ENCODE measurements at regions not wholly inside any gene's neighbourhood (a gene's known extent, or its start where the extent isn't known, plus 50 kb on each side); places are given as distances from the start of the nearest gene placed in this dataset.

- no peak for DNase-seq
Observed at GRCh38 chr22:48605856-48606481, 1221.7 kb downstream of the BRD1 start.

DNA sequence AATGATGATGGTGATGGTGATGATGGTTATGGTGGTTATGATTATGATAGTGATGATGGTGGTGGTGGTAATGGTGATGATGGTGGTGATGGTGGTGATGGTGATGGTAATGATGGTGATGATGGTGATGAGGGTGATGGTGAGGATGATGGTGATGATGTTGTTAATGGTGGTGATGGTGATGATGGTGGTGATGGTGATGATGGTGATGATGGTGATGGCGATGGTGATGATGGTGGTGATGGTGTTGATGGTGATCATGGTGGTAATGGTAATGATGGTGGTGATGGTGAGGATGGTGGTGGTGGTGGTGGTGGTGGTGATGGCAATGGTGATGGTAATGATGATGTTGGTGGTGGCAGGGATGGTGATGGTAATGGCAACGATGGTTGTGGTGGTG is 1222.5 kb downstream of the BRD1 start:
- DNase-seq = no peak

DNA sequence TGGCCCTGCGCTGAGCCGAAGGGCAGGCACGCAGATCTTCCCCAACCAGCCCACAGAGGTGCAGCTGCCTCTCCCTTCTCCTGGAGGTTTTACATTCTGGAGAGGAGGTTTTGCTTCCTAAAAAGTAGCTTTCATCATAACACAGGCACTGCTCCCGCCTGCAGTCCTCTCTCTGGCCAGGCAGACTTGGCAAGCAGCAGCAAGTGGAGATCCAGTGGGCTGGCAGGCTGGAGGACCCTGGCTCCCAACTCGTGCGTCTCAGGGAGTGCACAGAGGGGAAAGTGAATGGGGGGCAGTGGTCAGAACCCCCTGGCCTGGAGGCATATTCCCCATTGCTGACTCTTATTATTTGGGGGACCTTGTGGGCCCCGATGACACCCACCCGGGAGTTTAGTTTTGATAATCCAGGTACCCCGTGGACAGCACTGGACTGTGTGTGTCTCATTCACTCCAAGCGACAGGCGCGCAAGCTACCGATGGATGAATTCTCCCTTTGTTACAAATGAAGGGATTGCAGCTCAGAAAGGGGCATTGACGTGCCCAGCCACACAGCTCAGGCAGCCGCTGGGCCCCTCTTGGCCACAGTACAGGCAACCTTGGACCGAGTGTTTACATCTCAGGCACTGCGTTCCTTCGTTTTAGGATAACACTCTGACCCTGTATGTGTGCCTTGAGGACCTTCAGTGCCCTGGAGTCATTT is 1223.9 kb downstream of the BRD1 start:
- DNase-seq = no peak

- no peak for DNase-seq
Observed at GRCh38 chr22:48602805-48603518, 1224.7 kb downstream of the BRD1 start.

DNA sequence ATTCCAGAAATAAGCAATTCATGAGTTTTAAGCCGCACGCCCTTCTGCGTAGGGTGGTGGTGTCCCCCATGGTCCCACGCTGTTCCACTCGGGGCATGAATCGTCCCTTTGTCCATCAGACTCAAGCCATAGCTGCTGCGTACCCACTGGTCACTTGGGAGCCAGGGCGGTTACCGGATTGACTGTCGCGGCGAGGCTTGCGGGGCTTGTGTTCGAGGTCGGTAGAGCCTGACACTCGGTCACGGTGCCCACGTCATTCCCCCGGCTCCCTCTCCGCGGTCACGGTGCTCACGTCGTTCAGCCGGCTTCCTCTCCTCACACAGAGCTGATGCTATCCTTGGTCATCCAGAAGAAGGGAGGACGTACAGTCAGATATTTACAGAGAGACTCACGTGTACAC is 1227.0 kb downstream of the BRD1 start:
- DNase-seq = no peak

GRCh38 chr22:48600171-48600570 is 1227.5 kb downstream of the BRD1 start:
- DNase-seq = no peak

DNA sequence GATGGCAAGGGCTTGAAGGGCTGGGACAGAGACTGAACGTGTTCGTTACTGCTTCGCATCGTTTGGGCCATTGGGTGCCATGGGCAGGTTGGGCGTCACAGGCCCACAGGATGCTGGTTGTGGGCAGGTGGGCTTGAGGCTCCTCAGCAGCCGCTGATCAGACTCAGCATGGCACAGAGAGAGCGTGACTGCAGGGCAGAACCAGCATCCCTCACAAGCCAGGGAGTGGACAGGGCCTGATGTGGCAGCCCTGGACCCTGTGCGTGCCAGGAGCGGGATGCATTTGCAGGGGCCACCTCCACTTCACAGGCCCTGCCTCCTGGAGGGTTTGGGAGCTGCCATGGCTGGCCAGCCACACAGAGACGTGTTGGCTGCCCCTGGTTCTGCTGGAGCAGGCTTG is 1228.3 kb downstream of the BRD1 start:
- no peak for DNase-seq

DNA sequence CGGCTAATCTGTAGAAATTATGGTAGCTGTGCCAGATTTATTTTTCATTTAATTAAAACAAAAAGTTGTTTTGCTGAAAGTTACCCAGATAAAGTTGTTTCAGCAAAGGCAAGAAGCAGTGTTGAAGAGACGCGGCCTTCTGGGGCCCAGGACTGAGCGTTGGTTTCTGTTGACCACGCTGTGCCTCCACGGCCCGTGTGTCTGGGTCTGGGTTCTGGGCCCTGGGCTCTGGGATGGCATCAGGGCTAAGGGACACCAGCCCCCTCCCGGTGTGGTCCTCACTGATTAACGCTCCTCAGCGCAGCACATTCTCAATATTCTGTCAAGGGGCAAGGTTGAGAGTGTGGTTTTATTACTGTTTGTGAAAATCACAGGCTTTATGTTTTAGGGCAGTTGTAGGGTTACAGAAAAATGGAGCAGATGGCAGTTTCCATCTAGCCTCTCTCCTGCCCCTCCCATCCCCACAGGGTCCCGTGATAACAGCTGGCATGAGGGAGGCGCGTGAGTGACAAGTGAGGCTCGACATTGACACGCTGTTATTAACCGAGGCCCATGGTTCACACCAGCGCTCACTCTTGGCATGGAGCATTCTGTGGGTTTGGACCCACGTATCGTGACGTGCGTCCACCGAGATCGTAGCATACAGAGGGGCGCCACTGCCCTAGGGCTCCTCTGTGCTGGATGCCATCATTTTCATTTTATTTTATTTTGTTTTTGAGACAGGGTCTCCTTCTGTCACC is 1231.4 kb downstream of the BRD1 start:
- DNase-seq = no peak

- DNase-seq = no peak
Observed at GRCh38 chr22:48595511-48595905, 1232.2 kb downstream of the BRD1 start.

- DNase-seq = no peak
Observed at GRCh38 chr22:48594757-48595510, 1232.7 kb downstream of the BRD1 start.

DNA sequence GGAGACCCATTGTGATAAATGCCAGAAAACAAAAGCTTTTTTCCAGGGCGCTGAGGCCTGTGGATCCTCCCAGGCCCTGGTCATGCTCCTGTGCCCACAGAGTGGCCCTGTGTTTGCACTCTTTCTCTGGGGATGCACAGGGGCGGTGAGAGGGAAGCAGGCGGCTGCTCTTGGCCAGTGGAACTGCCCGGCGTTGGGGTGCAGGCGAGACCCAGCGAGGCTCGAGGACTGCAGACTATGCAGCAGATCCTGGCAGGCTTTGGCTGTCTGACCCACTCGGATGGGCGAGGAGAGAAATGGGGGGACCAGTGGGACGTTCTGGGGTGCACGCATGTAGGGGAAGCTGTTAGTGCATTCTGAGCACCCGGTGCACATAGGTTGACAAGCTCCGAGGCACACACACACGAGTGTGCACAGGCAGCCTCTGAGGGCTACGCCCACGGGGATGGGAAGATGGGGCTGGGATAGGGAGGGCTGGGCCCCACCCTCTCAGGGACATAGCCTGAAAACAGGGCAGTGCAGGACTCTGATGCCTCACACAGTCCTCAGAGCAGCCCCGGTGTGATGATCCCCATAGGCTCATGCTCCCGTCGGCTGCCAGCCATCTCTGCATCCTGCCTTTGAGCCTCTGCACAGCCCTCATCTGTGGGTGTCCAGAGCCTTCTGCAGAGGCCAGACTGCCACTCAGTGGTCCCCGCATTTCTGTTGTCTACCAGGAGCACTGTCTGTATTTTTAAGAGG is 1233.5 kb downstream of the BRD1 start:
- no peak for DNase-seq

GRCh38 chr22:48593551-48593950 is 1234.1 kb downstream of the BRD1 start:
- DNase-seq = no peak

DNA sequence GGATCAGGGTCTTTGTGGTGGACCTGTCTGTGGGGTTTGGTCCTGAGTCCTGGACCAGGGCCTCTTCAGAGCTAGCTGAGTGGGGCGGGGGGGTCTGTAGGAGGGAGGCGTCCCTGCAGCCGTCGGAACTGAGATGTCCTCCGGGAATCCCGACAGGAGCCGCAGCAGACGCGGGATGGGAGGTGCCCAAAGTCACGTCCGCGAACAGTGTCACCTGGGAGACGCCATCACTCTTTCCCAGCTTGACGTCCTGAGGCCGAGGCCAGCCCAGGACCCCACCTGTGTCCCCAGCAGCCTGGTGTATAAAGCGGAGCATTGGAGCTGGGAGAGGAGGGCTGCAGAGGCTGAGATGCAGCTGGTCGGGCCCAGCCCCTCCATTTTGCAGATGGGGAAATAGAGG is 1234.7 kb downstream of the BRD1 start:
- no peak for DNase-seq

DNA sequence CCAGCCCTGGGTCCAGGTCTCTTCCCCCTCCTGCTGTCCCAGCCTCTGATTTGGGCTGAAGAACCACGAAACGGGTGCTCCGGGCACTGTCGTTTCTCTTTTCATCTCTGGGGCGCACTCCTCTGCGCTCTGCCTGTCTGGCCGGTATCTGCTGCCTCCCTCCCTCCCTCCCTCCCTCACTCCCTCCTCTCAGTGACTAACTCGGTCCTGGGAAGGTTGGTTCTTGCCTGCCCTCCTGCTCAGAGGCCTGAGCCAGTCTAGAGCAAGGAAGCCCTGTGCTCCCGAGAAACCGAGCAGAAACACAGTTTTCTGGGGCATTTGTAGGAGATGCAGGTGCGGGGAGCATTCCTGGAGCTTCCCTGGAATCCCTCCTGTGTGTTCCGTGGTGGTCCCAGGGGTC is 1235.2 kb downstream of the BRD1 start:
- DNase-seq = no peak

DNA sequence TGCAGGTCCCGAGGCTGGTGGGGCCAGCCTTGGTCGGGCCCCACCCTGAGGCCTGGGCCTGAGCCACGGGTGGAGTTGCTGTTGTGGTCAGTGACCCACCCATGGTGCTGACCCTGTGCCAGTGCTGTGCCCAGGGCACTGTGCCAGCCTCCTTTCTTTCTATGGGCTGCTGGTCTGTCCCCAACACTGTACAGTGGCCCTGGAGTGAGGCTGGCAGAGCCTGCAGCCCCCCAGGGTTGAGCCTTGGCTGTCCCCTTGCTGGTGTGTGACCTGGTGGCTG is 1235.7 kb downstream of the BRD1 start:
- DNase-seq = no peak

GRCh38 chr22:48591286-48592065 is 1236.2 kb downstream of the BRD1 start:
- no peak for DNase-seq

DNA sequence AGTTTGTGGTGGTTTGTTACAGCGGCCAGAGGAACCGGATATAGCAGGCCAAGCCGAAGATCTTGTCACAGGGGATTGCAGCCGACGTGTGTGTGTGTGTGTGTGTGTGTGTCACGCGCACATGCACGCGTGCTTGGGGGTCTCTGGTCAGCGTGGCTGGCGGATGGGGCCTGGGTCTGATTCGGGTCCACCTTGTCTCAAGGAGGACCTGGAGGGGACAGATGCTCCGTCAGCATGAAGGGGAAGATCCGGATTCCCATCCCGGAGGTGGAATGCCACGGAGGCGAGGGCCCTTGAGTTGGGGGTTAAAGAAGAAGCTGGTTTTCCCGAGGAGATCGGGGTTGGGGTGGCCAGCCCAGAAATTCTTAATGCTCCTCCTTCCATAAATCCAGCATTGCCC is 1237.8 kb downstream of the BRD1 start:
- no peak for DNase-seq

GRCh38 chr22:48588878-48589450 is 1238.7 kb downstream of the BRD1 start:
- DNase-seq = no peak

- DNase-seq = no peak
Observed at GRCh38 chr22:48588151-48588877, 1239.4 kb downstream of the BRD1 start.

DNA sequence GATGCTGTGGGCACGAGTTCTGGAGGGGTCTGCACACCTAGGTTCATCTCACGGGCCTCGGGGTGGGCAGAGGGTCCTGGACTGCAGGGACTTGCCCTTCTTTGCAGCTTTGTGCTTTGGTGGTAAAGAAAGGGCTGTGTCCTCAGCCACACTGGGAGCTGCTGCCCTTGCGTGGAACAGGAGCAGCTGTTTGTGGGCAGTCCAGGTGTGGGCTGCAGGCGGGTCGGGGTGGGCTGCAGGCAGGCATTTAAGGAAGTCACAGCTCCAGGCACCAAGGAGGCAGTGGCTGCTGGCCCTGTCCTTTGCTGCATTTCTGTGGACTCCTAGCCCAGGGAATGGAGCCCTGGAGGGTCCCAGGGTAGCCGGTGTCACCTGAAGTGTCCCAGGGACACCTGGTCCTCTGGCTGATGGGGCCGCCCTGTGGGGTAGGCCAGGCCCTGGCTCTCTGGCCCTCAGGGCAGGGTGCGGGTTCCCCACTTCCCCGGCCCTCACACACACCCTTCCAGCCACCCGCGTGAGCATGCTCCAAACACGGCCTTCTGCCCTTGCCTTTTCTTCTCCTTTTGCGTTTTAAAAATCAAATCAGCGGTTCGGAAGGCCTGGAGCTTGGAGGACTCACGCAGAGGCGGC is 1240.3 kb downstream of the BRD1 start:
- DNase-seq = no peak

Measured in activated T-cell treated with anti-CD3 and anti-CD28 coated beads, Interleukin-2, amount 50 U/mL, for 48 hours (primary cell).